ENCODE measurements at regions not wholly inside any gene's neighbourhood (a gene's known extent, or its start where the extent isn't known, plus 50 kb on each side); places are given as distances from the start of the nearest gene placed in this dataset.

- Mint-ChIP-seq H3K9me3 (peaks cover 4% of the 10 kb centered on the region), H3K36me3 (peaks cover 2% of the 10 kb centered on the region), H3K4me3 (no peak overlapping the region), H3K4me1 (no peaks in the 10 kb centered on the region), H3K27me3 (peaks cover 1% of the 10 kb centered on the region), H3K27ac (no peak overlapping the region)
- DNase-seq (ENCODE audit: low spot score in 2 of 2) (no peak), ATAC-seq (ENCODE audit: low read depth) (no peak)
Measured at GRCh38 chr5:123763201-123763600, 251.2 kb downstream of the CSNK1G3 start.

GRCh38 chr5:123756816-123757215 lies 244.8 kb downstream of the CSNK1G3 start:
- Mint-ChIP-seq H3K27me3 (no peaks in the 10 kb centered on the region), H3K9me3 (no peaks in the 10 kb centered on the region), H3K4me3 (no peak overlapping the region), H3K36me3 (no peaks in the 10 kb centered on the region), H3K4me1 (no peaks in the 10 kb centered on the region), H3K27ac (no peak overlapping the region)
- ATAC-seq (ENCODE audit: low read depth) (no peak), DNase-seq (ENCODE audit: low spot score in 2 of 2) (no peak)

GRCh38 chr5:123756318-123756665 lies 244.3 kb downstream of the CSNK1G3 start:
- no peak for DNase-seq (ENCODE audit: low spot score in 2 of 2)

GRCh38 chr5:123755653-123756317 lies 243.8 kb downstream of the CSNK1G3 start:
- no peak for ATAC-seq (ENCODE audit: low read depth)
- Mint-ChIP-seq H3K9me3 (no peaks in the 10 kb centered on the region), H3K27ac (no peak overlapping the region), H3K4me1 (no peaks in the 10 kb centered on the region), H3K4me3 (no peak overlapping the region), H3K27me3 (no peaks in the 10 kb centered on the region), H3K36me3 (no peaks in the 10 kb centered on the region)
- DNase-seq (ENCODE audit: low spot score in 2 of 2): no peak

More at GRCh38 chr5:123756318-123756665, 244.3 kb downstream of the CSNK1G3 start:
- Mint-ChIP-seq H3K4me3 (no peak overlapping the region), H3K27ac (no peak overlapping the region), H3K27me3 (no peaks in the 10 kb centered on the region), H3K9me3 (no peaks in the 10 kb centered on the region), H3K36me3 (no peaks in the 10 kb centered on the region), H3K4me1 (no peaks in the 10 kb centered on the region)
- ATAC-seq (ENCODE audit: low read depth): no peak

- Mint-ChIP-seq H3K27me3 (no peaks in the 10 kb centered on the region), H3K27ac (no peak overlapping the region), H3K36me3 (no peaks in the 10 kb centered on the region), H3K4me3 (no peak overlapping the region), H3K9me3 (no peaks in the 10 kb centered on the region), H3K4me1 (no peaks in the 10 kb centered on the region)
- ATAC-seq (ENCODE audit: low read depth) (no peak), DNase-seq (ENCODE audit: low spot score in 2 of 2) (no peak)
Measured at GRCh38 chr5:123754908-123755307, 242.9 kb downstream of the CSNK1G3 start.

GRCh38 chr5:123753937-123754891 lies 242.2 kb downstream of the CSNK1G3 start:
- Mint-ChIP-seq H3K9me3 (no peaks in the 10 kb centered on the region), H3K27ac (no peak overlapping the region), H3K4me1 (no peaks in the 10 kb centered on the region), H3K36me3 (no peaks in the 10 kb centered on the region), H3K27me3 (no peaks in the 10 kb centered on the region), H3K4me3 (no peak overlapping the region)
- DNase-seq (ENCODE audit: low spot score in 2 of 2) (no peak), ATAC-seq (ENCODE audit: low read depth) (no peak)

- no peak for ATAC-seq (ENCODE audit: low read depth)
- Mint-ChIP-seq H3K36me3 (no peaks in the 10 kb centered on the region), H3K4me1 (no peaks in the 10 kb centered on the region), H3K9me3 (no peaks in the 10 kb centered on the region), H3K27me3 (no peaks in the 10 kb centered on the region), H3K27ac (no peak overlapping the region), H3K4me3 (no peak overlapping the region)
- DNase-seq (ENCODE audit: low spot score in 2 of 2): no peak
Measured at GRCh38 chr5:123753180-123753936, 241.4 kb downstream of the CSNK1G3 start.

GRCh38 chr5:123752552-123753179 lies 240.7 kb downstream of the CSNK1G3 start:
- no peak for ATAC-seq (ENCODE audit: low read depth)
- H3K36me3 Mint-ChIP-seq: no peaks in the 10 kb centered on the region
- no peaks in the 10 kb centered on the region for H3K4me1 Mint-ChIP-seq
- H3K27ac Mint-ChIP-seq: no peak overlapping the region
- no peak overlapping the region for H3K4me3 Mint-ChIP-seq
- DNase-seq (ENCODE audit: low spot score in 2 of 2): no peak
- H3K27me3 Mint-ChIP-seq: no peaks in the 10 kb centered on the region
- no peaks in the 10 kb centered on the region for H3K9me3 Mint-ChIP-seq

GRCh38 chr5:123751670-123752069 lies 239.7 kb downstream of the CSNK1G3 start:
- no peak overlapping the region for H3K4me3 Mint-ChIP-seq

GRCh38 chr5:123748239-123748638 lies 236.3 kb downstream of the CSNK1G3 start:
- no peaks in the 10 kb centered on the region for H3K36me3 Mint-ChIP-seq
- no peak overlapping the region for H3K4me3 Mint-ChIP-seq
- H3K27ac Mint-ChIP-seq: no peak overlapping the region
- peaks cover 2% of the 10 kb centered on the region for H3K27me3 Mint-ChIP-seq
- ATAC-seq (ENCODE audit: low read depth) (no peak), DNase-seq (ENCODE audit: low spot score in 2 of 2) (no peak)
- peaks cover 3% of the 10 kb centered on the region for H3K4me1 Mint-ChIP-seq
- no peaks in the 10 kb centered on the region for H3K9me3 Mint-ChIP-seq

More at GRCh38 chr5:123751670-123752069, 239.7 kb downstream of the CSNK1G3 start:
- Mint-ChIP-seq H3K36me3 (no peaks in the 10 kb centered on the region), H3K27ac (no peak overlapping the region), H3K9me3 (no peaks in the 10 kb centered on the region), H3K4me1 (peaks cover 3% of the 10 kb centered on the region), H3K27me3 (peaks cover 2% of the 10 kb centered on the region)
- ATAC-seq (ENCODE audit: low read depth) (no peak), DNase-seq (ENCODE audit: low spot score in 2 of 2) (no peak)

GRCh38 chr5:123746683-123747360 lies 234.8 kb downstream of the CSNK1G3 start:
- DNase-seq (ENCODE audit: low spot score in 2 of 2): no peak
- Mint-ChIP-seq H3K9me3 (no peaks in the 10 kb centered on the region), H3K4me3 (no peak overlapping the region), H3K4me1 (peaks cover 3% of the 10 kb centered on the region), H3K36me3 (no peaks in the 10 kb centered on the region), H3K27ac (no peak overlapping the region), H3K27me3 (peaks cover 2% of the 10 kb centered on the region)
- no peak for ATAC-seq (ENCODE audit: low read depth)

- Mint-ChIP-seq H3K9me3 (peaks cover 1% of the 10 kb centered on the region), H3K27me3 (peaks cover 2% of the 10 kb centered on the region), H3K4me3 (no peak overlapping the region), H3K36me3 (no peaks in the 10 kb centered on the region), H3K27ac (no peak overlapping the region), H3K4me1 (peaks cover 3% of the 10 kb centered on the region)
- ATAC-seq (ENCODE audit: low read depth): no peak
- no peak for DNase-seq (ENCODE audit: low spot score in 2 of 2)
Measured at GRCh38 chr5:123743990-123744583, 232.1 kb downstream of the CSNK1G3 start.

GRCh38 chr5:123735384-123735783 lies 223.4 kb downstream of the CSNK1G3 start:
- Mint-ChIP-seq H3K4me1 (no peaks in the 10 kb centered on the region), H3K27me3 (no peaks in the 10 kb centered on the region), H3K36me3 (peaks cover 5% of the 10 kb centered on the region), H3K27ac (no peak overlapping the region), H3K4me3 (no peak overlapping the region), H3K9me3 (peaks cover 9% of the 10 kb centered on the region)
- ATAC-seq (ENCODE audit: low read depth) (no peak), DNase-seq (ENCODE audit: low spot score in 2 of 2) (no peak)
